ENCODE measurements at regions not wholly inside any gene's neighbourhood (a gene's known extent, or its start where the extent isn't known, plus 50 kb on each side); places are given as distances from the start of the nearest gene placed in this dataset.

GRCh38 chr1:220344745-220345144 lies 72.5 kb upstream of the RAB3GAP2 start:
- H3K9me3 ChIP-seq (ENCODE audit: low read length): no peaks in the 10 kb centered on the region
- TF ChIP-seq EZH2phosphoT487 (IDR thresholded peaks at IDR 0.05; ENCODE audit: borderline replicate concordance, low read length) (no peak), EZH2 (IDR thresholded peaks at IDR 0.05; ENCODE audit: low read length, unreplicated experiment) (no peak), CTCF (conservative IDR thresholded peaks at IDR 0.05; ENCODE audit: low read depth, low read length) (no peak)
- 0 out of 2 replicates have a peak, but pooled peaks cover 7% of the 10 kb centered on the region for H3K4me1 ChIP-seq (ENCODE audit: insufficient read depth, low read length)
- H4K20me1 ChIP-seq (ENCODE audit: low read length): no peaks in the 10 kb centered on the region
- peaks cover 24% of the 10 kb centered on the region for H3K27me3 ChIP-seq (ENCODE audit: low read length)
- H3F3A ChIP-seq (ENCODE audit: low read length, unreplicated experiment): no peaks in the 10 kb centered on the region
- no TSS peak for BruUV-seq (replicated peaks)
- H3K9ac ChIP-seq (ENCODE audit: low read length): no peak overlapping the region
- no peaks in the 10 kb centered on the region for H3K9me2 ChIP-seq (replicated peaks; ENCODE audit: low read length)
- no peak for ATAC-seq
- H3K36me3 ChIP-seq (ENCODE audit: low read depth, low read length): no peaks in the 10 kb centered on the region
- no peak overlapping the region for H3K4me2 ChIP-seq (ENCODE audit: low read length)
- ChIA-PET CTCF (no interaction called here), POLR2A (ENCODE audit: unreplicated experiment) (no interaction called here)
- H2AFZ ChIP-seq (ENCODE audit: low read length): no peak overlapping the region
- no peak overlapping the region for H3K27ac ChIP-seq (ENCODE audit: low read length)
- H3K4me3 ChIP-seq (ENCODE audit: low read length): no peak overlapping the region
- no peak for DNase-seq
- intact Hi-C loops (cut with micrococcal nuclease): no loop called here
- H3K79me2 ChIP-seq (ENCODE audit: low read length): no peaks in the 10 kb centered on the region

- H3K4me3 ChIP-seq (ENCODE audit: low read length): no peak overlapping the region
Measured at GRCh38 chr1:220342853-220343252, 70.6 kb upstream of the RAB3GAP2 start.

More at GRCh38 chr1:220342853-220343252, 70.6 kb upstream of the RAB3GAP2 start:
- Histone ChIP-seq H3K27ac (ENCODE audit: low read length) (no peak overlapping the region), H3K4me1 (ENCODE audit: insufficient read depth, low read length) (0 out of 2 replicates have a peak, but pooled peaks cover 4% of the 10 kb centered on the region), H3K27me3 (ENCODE audit: low read length) (peaks cover 13% of the 10 kb centered on the region; the same call in 1 of the 2 replicates), H4K20me1 (ENCODE audit: low read length) (no peaks in the 10 kb centered on the region), H3K9ac (ENCODE audit: low read length) (no peak overlapping the region), H3K4me2 (ENCODE audit: low read length) (no peak overlapping the region), H3F3A (ENCODE audit: low read length, unreplicated experiment) (no peaks in the 10 kb centered on the region), H3K79me2 (ENCODE audit: low read length) (no peaks in the 10 kb centered on the region), H2AFZ (ENCODE audit: low read length) (no peak overlapping the region), H3K36me3 (ENCODE audit: low read depth, low read length) (no peaks in the 10 kb centered on the region), H3K9me3 (ENCODE audit: low read length) (no peaks in the 10 kb centered on the region), H3K9me2 (replicated peaks; ENCODE audit: low read length) (no peaks in the 10 kb centered on the region)
- no peak for TF ChIP-seq EZH2phosphoT487 (IDR thresholded peaks at IDR 0.05; ENCODE audit: borderline replicate concordance, low read length)
- no peak for TF ChIP-seq EZH2 (IDR thresholded peaks at IDR 0.05; ENCODE audit: low read length, unreplicated experiment)
- no peak for TF ChIP-seq CTCF (conservative IDR thresholded peaks at IDR 0.05; ENCODE audit: low read depth, low read length)
- no TSS peak for BruUV-seq (replicated peaks)
- DNase-seq: no peak
- ChIA-PET POLR2A (ENCODE audit: unreplicated experiment) (no interaction called here), CTCF (no interaction called here)
- intact Hi-C loops (cut with micrococcal nuclease): no loop called here
- ATAC-seq: no peak
